ENCODE measurements at regions not wholly inside any gene's neighbourhood (a gene's known extent, or its start where the extent isn't known, plus 50 kb on each side); places are given as distances from the start of the nearest gene placed in this dataset.

- TF ChIP-seq CTCF (IDR thresholded peaks at IDR 0.05) (no peak), ZNF138 (CRISPR knock-in tag; conservative IDR thresholded peaks at IDR 0.05) (no peak), CREB1 (CRISPR knock-in tag; IDR thresholded peaks at IDR 0.05) (no peak), E2F1 (CRISPR knock-in tag; IDR thresholded peaks at IDR 0.05) (no peak), IRF2 (CRISPR knock-in tag; IDR thresholded peaks at IDR 0.05; ENCODE audit: borderline replicate concordance, low read depth) (no peak), ETV6 (CRISPR knock-in tag; IDR thresholded peaks at IDR 0.05) (no peak), ZBTB21 (CRISPR knock-in tag; IDR thresholded peaks at IDR 0.05; ENCODE audit: borderline replicate concordance) (no peak), NR2C2 (CRISPR knock-in tag; IDR thresholded peaks at IDR 0.05) (no peak)
These were observed 68.6 kb upstream of the QRFPR start for GRCh38 chr4:121449416-121449815.

Measured in WTC11 (cell line).